ENCODE measurements at regions not wholly inside any gene's neighbourhood (a gene's known extent, or its start where the extent isn't known, plus 50 kb on each side); places are given as distances from the start of the nearest gene placed in this dataset.

DNA sequence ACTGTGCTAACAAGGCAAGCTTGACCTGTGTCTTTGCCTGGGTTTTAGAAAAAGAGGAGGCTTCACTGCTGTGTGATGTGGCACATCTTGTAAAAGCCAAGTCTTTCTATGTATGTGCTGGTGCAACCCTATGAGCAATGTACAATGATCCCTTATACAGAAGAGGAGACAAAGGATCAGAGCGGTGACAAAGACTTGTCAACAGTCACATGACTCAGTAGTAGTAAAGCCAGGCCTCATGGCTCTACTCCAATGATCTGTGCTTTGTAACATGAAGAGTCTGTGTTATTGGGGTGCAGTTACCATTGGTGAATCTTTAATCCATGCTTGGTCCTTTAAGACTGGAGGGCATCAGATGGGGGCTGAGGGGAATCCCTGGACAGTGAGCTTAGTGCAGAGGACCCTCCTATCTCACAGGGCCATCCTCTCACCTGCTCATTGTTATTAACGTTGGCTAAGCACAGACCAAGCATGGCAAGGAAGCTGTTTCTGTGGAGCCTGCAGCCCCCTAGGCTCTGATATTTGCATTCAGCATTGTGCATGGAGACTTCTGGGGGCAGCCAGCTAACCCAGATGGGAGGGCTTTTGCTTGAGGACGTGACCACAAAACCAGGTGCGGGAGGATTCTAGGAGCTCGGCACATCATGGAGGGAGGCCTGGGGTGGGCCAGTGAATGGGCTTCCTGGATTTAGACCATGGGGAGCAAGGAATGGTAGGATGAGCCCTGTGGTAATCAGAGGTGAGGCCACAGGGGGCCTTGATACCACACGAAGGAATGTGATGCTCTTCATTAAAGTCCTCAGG lies 308.8 kb upstream of the ZNF32 start:
- no peak for TF ChIP-seq SP1 (IDR thresholded peaks at IDR 0.05)
- TF ChIP-seq YY1 (IDR thresholded peaks at IDR 0.05): no peak
- TF ChIP-seq, protein P1, sequence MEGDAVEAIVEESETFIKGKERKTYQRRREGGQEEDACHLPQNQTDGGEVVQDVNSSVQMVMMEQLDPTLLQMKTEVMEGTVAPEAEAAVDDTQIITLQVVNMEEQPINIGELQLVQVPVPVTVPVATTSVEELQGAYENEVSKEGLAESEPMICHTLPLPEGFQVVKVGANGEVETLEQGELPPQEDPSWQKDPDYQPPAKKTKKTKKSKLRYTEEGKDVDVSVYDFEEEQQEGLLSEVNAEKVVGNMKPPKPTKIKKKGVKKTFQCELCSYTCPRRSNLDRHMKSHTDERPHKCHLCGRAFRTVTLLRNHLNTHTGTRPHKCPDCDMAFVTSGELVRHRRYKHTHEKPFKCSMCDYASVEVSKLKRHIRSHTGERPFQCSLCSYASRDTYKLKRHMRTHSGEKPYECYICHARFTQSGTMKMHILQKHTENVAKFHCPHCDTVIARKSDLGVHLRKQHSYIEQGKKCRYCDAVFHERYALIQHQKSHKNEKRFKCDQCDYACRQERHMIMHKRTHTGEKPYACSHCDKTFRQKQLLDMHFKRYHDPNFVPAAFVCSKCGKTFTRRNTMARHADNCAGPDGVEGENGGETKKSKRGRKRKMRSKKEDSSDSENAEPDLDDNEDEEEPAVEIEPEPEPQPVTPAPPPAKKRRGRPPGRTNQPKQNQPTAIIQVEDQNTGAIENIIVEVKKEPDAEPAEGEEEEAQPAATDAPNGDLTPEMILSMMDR (IDR thresholded peaks at IDR 0.05; ENCODE audit: low read depth, low read length, missing input control): no peak
- no peak for TF ChIP-seq RAD21 (IDR thresholded peaks at IDR 0.05)
- TF ChIP-seq, protein P2, sequence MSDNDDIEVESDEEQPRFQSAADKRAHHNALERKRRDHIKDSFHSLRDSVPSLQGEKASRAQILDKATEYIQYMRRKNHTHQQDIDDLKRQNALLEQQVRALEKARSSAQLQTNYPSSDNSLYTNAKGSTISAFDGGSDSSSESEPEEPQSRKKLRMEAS (IDR thresholded peaks at IDR 0.05): no peak
- no peak for TF ChIP-seq GABPA (IDR thresholded peaks at IDR 0.05 in 1 of 2, conservative IDR thresholded peaks at IDR 0.05 in 1 of 2)
- TF ChIP-seq, protein P3, sequence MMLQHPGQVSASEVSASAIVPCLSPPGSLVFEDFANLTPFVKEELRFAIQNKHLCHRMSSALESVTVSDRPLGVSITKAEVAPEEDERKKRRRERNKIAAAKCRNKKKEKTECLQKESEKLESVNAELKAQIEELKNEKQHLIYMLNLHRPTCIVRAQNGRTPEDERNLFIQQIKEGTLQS (IDR thresholded peaks at IDR 0.05): no peak
- TF ChIP-seq, protein P4, sequence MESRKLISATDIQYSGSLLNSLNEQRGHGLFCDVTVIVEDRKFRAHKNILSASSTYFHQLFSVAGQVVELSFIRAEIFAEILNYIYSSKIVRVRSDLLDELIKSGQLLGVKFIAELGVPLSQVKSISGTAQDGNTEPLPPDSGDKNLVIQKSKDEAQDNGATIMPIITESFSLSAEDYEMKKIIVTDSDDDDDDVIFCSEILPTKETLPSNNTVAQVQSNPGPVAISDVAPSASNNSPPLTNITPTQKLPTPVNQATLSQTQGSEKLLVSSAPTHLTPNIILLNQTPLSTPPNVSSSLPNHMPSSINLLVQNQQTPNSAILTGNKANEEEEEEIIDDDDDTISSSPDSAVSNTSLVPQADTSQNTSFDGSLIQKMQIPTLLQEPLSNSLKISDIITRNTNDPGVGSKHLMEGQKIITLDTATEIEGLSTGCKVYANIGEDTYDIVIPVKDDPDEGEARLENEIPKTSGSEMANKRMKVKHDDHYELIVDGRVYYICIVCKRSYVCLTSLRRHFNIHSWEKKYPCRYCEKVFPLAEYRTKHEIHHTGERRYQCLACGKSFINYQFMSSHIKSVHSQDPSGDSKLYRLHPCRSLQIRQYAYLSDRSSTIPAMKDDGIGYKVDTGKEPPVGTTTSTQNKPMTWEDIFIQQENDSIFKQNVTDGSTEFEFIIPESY (IDR thresholded peaks at IDR 0.05): no peak

Measured in liver (tissue), 3 donors.